ENCODE measurements at regions not wholly inside any gene's neighbourhood (a gene's known extent, or its start where the extent isn't known, plus 50 kb on each side); places are given as distances from the start of the nearest gene placed in this dataset.

- Histone ChIP-seq H3K79me2 (ENCODE audit: low read depth) (no peaks in the 10 kb centered on the region), H3F3A (ENCODE audit: insufficient read depth, low read depth) (peaks cover 4% of the 10 kb centered on the region; the same call in 1 of the 2 replicates), H3K9me2 (ENCODE audit: insufficient read depth) (no peaks in the 10 kb centered on the region), H2AFZ (no peak overlapping the region), H3K36me3 (ENCODE audit: low read depth) (no peaks in the 10 kb centered on the region), H3K9me3 (ENCODE audit: insufficient read depth, low read depth) (no peaks in the 10 kb centered on the region), H3K4me1 (replicated peaks; ENCODE audit: insufficient read depth) (peaks cover 12% of the 10 kb centered on the region), H3K4me2 (no peak overlapping the region), H3K27me3 (ENCODE audit: insufficient read depth, low read depth) (no peaks in the 10 kb centered on the region), H3K27ac (no peak overlapping the region), H3K4me3 (no peak overlapping the region), H4K20me1 (ENCODE audit: insufficient read depth) (no peaks in the 10 kb centered on the region)
- ChIA-PET CTCF (no interaction called here), POLR2A (ENCODE audit: unreplicated experiment) (no interaction called here)
- TF ChIP-seq CTCF (conservative IDR thresholded peaks at IDR 0.05), result no peak
- TF ChIP-seq EZH2 (IDR thresholded peaks at IDR 0.05; ENCODE audit: low read depth), result no peak
- intact Hi-C loops (cut with micrococcal nuclease; ENCODE audit: unreplicated experiment), result no loop called here
- BruUV-seq (replicated peaks), result no TSS peak
- DNase-seq, result no peak
These were observed 119.1 kb upstream of the KLF7 start for GRCh38 chr2:207284556-207285472.

- intact Hi-C loops (cut with micrococcal nuclease; ENCODE audit: unreplicated experiment), result no loop called here
- DNase-seq, result no peak
- Histone ChIP-seq H3K9me3 (ENCODE audit: insufficient read depth, low read depth) (no peaks in the 10 kb centered on the region), H3K79me2 (ENCODE audit: low read depth) (no peaks in the 10 kb centered on the region), H3K4me2 (no peak overlapping the region), H3K9me2 (ENCODE audit: insufficient read depth) (no peaks in the 10 kb centered on the region), H3K4me1 (replicated peaks; ENCODE audit: insufficient read depth) (peaks cover 16% of the 10 kb centered on the region), H3F3A (ENCODE audit: insufficient read depth, low read depth) (peaks cover 4% of the 10 kb centered on the region; the same call in 1 of the 2 replicates), H2AFZ (no peak overlapping the region), H3K36me3 (ENCODE audit: low read depth) (no peaks in the 10 kb centered on the region), H3K27me3 (ENCODE audit: insufficient read depth, low read depth) (no peaks in the 10 kb centered on the region), H3K4me3 (no peak overlapping the region), H4K20me1 (ENCODE audit: insufficient read depth) (no peaks in the 10 kb centered on the region), H3K27ac (no peak overlapping the region)
- POLR2A ChIA-PET (ENCODE audit: unreplicated experiment), result no interaction called here
- CTCF ChIA-PET, result no interaction called here
- no peak for TF ChIP-seq CTCF (conservative IDR thresholded peaks at IDR 0.05)
- TF ChIP-seq EZH2 (IDR thresholded peaks at IDR 0.05; ENCODE audit: low read depth), result no peak
- BruUV-seq (replicated peaks), result no TSS peak
These were observed 119.7 kb upstream of the KLF7 start for GRCh38 chr2:207285473-207285815.

- H3K36me3 ChIP-seq (ENCODE audit: low read depth), result no peaks in the 10 kb centered on the region
- CTCF ChIA-PET, result no interaction called here
- peaks cover 16% of the 10 kb centered on the region for H3K4me1 ChIP-seq (replicated peaks; ENCODE audit: insufficient read depth)
- POLR2A ChIA-PET (ENCODE audit: unreplicated experiment), result no interaction called here
- H3K4me3 ChIP-seq, result no peak overlapping the region
- no peak for DNase-seq
- no peaks in the 10 kb centered on the region for H3K9me3 ChIP-seq (ENCODE audit: insufficient read depth, low read depth)
- TF ChIP-seq EZH2 (IDR thresholded peaks at IDR 0.05; ENCODE audit: low read depth), result no peak
- TF ChIP-seq CTCF (conservative IDR thresholded peaks at IDR 0.05), result no peak
- no peak overlapping the region for H3K27ac ChIP-seq
- no peaks in the 10 kb centered on the region for H4K20me1 ChIP-seq (ENCODE audit: insufficient read depth)
- no peaks in the 10 kb centered on the region for H3K27me3 ChIP-seq (ENCODE audit: insufficient read depth, low read depth)
- no peak overlapping the region for H3K4me2 ChIP-seq
- no peaks in the 10 kb centered on the region for H3K79me2 ChIP-seq (ENCODE audit: low read depth)
- H3F3A ChIP-seq (ENCODE audit: insufficient read depth, low read depth), result peaks cover 4% of the 10 kb centered on the region; the same call in 1 of the 2 replicates
- H2AFZ ChIP-seq, result no peak overlapping the region
- intact Hi-C loops (cut with micrococcal nuclease; ENCODE audit: unreplicated experiment), result no loop called here
- no TSS peak for BruUV-seq (replicated peaks)
- no peaks in the 10 kb centered on the region for H3K9me2 ChIP-seq (ENCODE audit: insufficient read depth)
These were observed 120.4 kb upstream of the KLF7 start for GRCh38 chr2:207286106-207286505.

Data from PC-9 (cell line).